ENCODE measurements at regions not wholly inside any gene's neighbourhood (a gene's known extent, or its start where the extent isn't known, plus 50 kb on each side); places are given as distances from the start of the nearest gene placed in this dataset.

GRCh38 chrX:122818068-122818467, 366.0 kb upstream of the GRIA3 start:
- DNase-seq = no peak

- DNase-seq = no peak
Observed at GRCh38 chrX:122833230-122833629, 350.8 kb upstream of the GRIA3 start.

GRCh38 chrX:122835886-122836285, 348.2 kb upstream of the GRIA3 start:
- peak; percentile 0 for DNase-seq

GRCh38 chrX:122850326-122850725, 333.8 kb upstream of the GRIA3 start:
- peak; percentile 1 for DNase-seq

GRCh38 chrX:122856205-122856604, 327.9 kb upstream of the GRIA3 start:
- DNase-seq = no peak

- no peak for DNase-seq
Observed at GRCh38 chrX:122857734-122858133, 326.3 kb upstream of the GRIA3 start.

- DNase-seq = no peak
Observed at GRCh38 chrX:122863067-122863466, 321.0 kb upstream of the GRIA3 start.

GRCh38 chrX:122866532-122866931, 317.5 kb upstream of the GRIA3 start:
- peak; percentile 83 for DNase-seq

GRCh38 chrX:122868631-122869030, 315.4 kb upstream of the GRIA3 start:
- DNase-seq = peak; percentile 1

- DNase-seq = peak; percentile 2
Observed at GRCh38 chrX:122869171-122869570, 314.9 kb upstream of the GRIA3 start.

- DNase-seq = peak; percentile 0
Observed at GRCh38 chrX:122878269-122878668, 305.8 kb upstream of the GRIA3 start.

GRCh38 chrX:122880952-122881351, 303.1 kb upstream of the GRIA3 start:
- DNase-seq = no peak

- DNase-seq = no peak
Observed at GRCh38 chrX:122890729-122891128, 293.3 kb upstream of the GRIA3 start.

- DNase-seq = no peak
Observed at GRCh38 chrX:122906726-122907125, 277.4 kb upstream of the GRIA3 start.

- DNase-seq = no peak
Observed at GRCh38 chrX:122907375-122907774, 276.7 kb upstream of the GRIA3 start.

- no peak for DNase-seq
Observed at GRCh38 chrX:122910697-122911096, 273.4 kb upstream of the GRIA3 start.

GRCh38 chrX:122913134-122913533, 270.9 kb upstream of the GRIA3 start:
- DNase-seq = no peak

- DNase-seq = no peak
Observed at GRCh38 chrX:122913764-122914163, 270.3 kb upstream of the GRIA3 start.

GRCh38 chrX:122914256-122914655, 269.8 kb upstream of the GRIA3 start:
- no peak for DNase-seq

- no peak for DNase-seq
Observed at GRCh38 chrX:122934131-122934530, 249.9 kb upstream of the GRIA3 start.

- no peak for DNase-seq
Observed at GRCh38 chrX:122940199-122940598, 243.9 kb upstream of the GRIA3 start.

GRCh38 chrX:122941806-122942205, 242.3 kb upstream of the GRIA3 start:
- no peak for DNase-seq

GRCh38 chrX:122943918-122944317, 240.2 kb upstream of the GRIA3 start:
- DNase-seq = peak; percentile 70

GRCh38 chrX:122945328-122945727, 238.8 kb upstream of the GRIA3 start:
- no peak for DNase-seq

- no peak for DNase-seq
Observed at GRCh38 chrX:122972604-122973003, 211.5 kb upstream of the GRIA3 start.

- DNase-seq = no peak
Observed at GRCh38 chrX:122982521-122982920, 201.6 kb upstream of the GRIA3 start.

All from EL (cell line).